ENCODE measurements at regions not wholly inside any gene's neighbourhood (a gene's known extent, or its start where the extent isn't known, plus 50 kb on each side); places are given as distances from the start of the nearest gene placed in this dataset.
"Not testable (repeated sequence)": the region's sequence is repeated elsewhere in the genome, so short reads cannot be mapped to it uniquely, and the experiment has no call there.

GRCh38 chr6:21335591-21335990 lies 258.0 kb upstream of the SOX4 start:
- no peak overlapping the region for H3K4me3 ChIP-seq (ENCODE audit: low read depth, low read length)
- H3K27me3 ChIP-seq: no peaks in the 10 kb centered on the region
- no peaks in the 10 kb centered on the region for H3K9me3 ChIP-seq
- DNase-seq: no peak
- no peaks in the 10 kb centered on the region for H3K4me1 ChIP-seq
- TF ChIP-seq CTCF (IDR thresholded peaks at IDR 0.05; ENCODE audit: low read depth, low read length): no peak
- H3K36me3 ChIP-seq: no peaks in the 10 kb centered on the region

- no peaks in the 10 kb centered on the region for H3K36me3 ChIP-seq
- no peak overlapping the region for H3K4me3 ChIP-seq (ENCODE audit: low read depth, low read length)
- H3K27me3 ChIP-seq: no peaks in the 10 kb centered on the region
- TF ChIP-seq CTCF (IDR thresholded peaks at IDR 0.05; ENCODE audit: low read depth, low read length): no peak
- no peaks in the 10 kb centered on the region for H3K4me1 ChIP-seq
- H3K9me3 ChIP-seq: no peaks in the 10 kb centered on the region
- DNase-seq: no peak
Observed at GRCh38 chr6:21337263-21337662, 256.3 kb upstream of the SOX4 start.

GRCh38 chr6:21340573-21340972 lies 253.0 kb upstream of the SOX4 start:
- H3K9me3 ChIP-seq: no peaks in the 10 kb centered on the region; the same call in 1 of the 2 replicates
- TF ChIP-seq CTCF (IDR thresholded peaks at IDR 0.05; ENCODE audit: low read depth, low read length): no peak
- no peak for DNase-seq
- H3K27me3 ChIP-seq: no peaks in the 10 kb centered on the region
- no peaks in the 10 kb centered on the region for H3K36me3 ChIP-seq
- no peaks in the 10 kb centered on the region for H3K4me1 ChIP-seq
- H3K4me3 ChIP-seq (ENCODE audit: low read depth, low read length): no peak overlapping the region

- no peak for DNase-seq
- Histone ChIP-seq H3K27me3 (no peaks in the 10 kb centered on the region), H3K36me3 (no peaks in the 10 kb centered on the region), H3K9me3 (no peaks in the 10 kb centered on the region; the same call in 1 of the 2 replicates), H3K4me1 (no peaks in the 10 kb centered on the region), H3K4me3 (ENCODE audit: low read depth, low read length) (no peak overlapping the region)
- TF ChIP-seq CTCF (IDR thresholded peaks at IDR 0.05; ENCODE audit: low read depth, low read length): no peak
Observed at GRCh38 chr6:21341910-21342309, 251.6 kb upstream of the SOX4 start.

GRCh38 chr6:21342501-21342900 lies 251.1 kb upstream of the SOX4 start:
- Histone ChIP-seq H3K36me3 (no peaks in the 10 kb centered on the region), H3K9me3 (no peaks in the 10 kb centered on the region; the same call in 1 of the 2 replicates), H3K4me1 (no peaks in the 10 kb centered on the region), H3K27me3 (no peaks in the 10 kb centered on the region), H3K4me3 (ENCODE audit: low read depth, low read length) (no peak overlapping the region)
- no peak for TF ChIP-seq CTCF (IDR thresholded peaks at IDR 0.05; ENCODE audit: low read depth, low read length)
- DNase-seq: no peak

GRCh38 chr6:21345704-21346103 lies 247.8 kb upstream of the SOX4 start:
- not testable (repeated sequence) for H3K27me3 ChIP-seq; DNase-seq; H3K4me3 ChIP-seq (ENCODE audit: low read depth, low read length); H3K9me3 ChIP-seq; H3K36me3 ChIP-seq; H3K4me1 ChIP-seq

- Histone ChIP-seq H3K9me3 (no peaks in the 10 kb centered on the region; the same call in 1 of the 2 replicates), H3K36me3 (no peaks in the 10 kb centered on the region), H3K27me3 (no peaks in the 10 kb centered on the region), H3K4me1 (no peaks in the 10 kb centered on the region), H3K4me3 (ENCODE audit: low read depth, low read length) (no peak overlapping the region)
- DNase-seq: no peak
- no peak for TF ChIP-seq CTCF (IDR thresholded peaks at IDR 0.05; ENCODE audit: low read depth, low read length)
Observed at GRCh38 chr6:21348146-21348503, 245.4 kb upstream of the SOX4 start.

Measured in BE2C (cell line).